ENCODE measurements at regions not wholly inside any gene's neighbourhood (a gene's known extent, or its start where the extent isn't known, plus 50 kb on each side); places are given as distances from the start of the nearest gene placed in this dataset.
"Not testable (repeated sequence)": the region's sequence is repeated elsewhere in the genome, so short reads cannot be mapped to it uniquely, and the experiment has no call there.

DNA sequence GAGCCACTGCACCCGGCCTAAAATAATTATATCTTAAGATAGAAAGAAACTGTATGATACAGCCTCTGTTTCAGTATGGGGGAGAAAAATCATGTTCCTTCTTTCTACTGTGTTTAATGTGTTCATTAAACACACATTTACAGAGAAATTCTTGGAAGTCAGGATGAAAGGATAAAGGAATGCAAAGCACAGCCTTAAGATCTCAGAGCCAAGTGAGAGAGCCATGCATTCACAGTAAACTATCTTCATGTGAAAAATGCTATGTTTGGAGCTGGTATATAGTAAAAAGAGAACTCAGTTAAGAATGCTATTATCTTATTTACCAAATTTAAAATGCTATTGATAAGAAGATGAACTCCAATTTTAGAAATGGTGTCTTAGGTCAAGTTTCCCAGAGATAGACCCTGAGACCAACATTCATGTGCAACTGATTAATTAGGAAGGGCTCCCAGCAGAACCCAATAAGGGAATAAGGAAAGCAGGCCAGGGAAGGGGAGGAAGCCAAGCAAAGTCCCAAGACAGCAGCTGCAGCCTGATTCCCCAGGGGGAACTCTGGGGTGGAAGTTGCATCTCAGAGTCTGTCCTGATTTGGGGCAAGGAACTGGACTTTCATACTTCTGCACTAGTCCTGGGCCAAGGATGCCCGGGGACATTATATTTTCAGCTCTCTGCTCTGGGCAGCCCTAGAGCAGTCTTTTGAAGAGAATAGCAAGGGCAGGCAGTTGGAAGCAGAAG lies 130.0 kb upstream of the ZNF648 start:
- no peak for DNase-seq

- no peak for DNase-seq
These were observed 128.1 kb upstream of the ZNF648 start for GRCh38 chr1:182189535-182190066.

DNA sequence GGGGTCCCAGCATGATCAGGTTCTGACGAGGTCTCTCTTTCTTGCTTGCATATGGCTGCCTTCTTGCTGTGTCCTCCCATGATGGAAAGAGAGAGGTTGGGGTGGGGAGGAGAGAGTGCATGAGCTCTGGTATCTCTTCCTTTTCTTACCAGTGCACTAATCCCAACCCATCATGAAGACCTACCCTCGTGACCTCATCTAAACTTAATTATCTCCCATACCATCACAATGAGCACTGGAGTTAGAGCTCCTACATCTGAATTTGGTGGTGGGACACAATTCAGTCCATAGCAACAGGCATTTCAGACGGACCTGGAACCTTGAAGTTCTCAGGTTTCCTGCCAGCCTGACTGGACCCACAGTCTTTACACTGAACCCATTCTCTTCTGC lies 125.2 kb upstream of the ZNF648 start:
- no peak for DNase-seq

DNA sequence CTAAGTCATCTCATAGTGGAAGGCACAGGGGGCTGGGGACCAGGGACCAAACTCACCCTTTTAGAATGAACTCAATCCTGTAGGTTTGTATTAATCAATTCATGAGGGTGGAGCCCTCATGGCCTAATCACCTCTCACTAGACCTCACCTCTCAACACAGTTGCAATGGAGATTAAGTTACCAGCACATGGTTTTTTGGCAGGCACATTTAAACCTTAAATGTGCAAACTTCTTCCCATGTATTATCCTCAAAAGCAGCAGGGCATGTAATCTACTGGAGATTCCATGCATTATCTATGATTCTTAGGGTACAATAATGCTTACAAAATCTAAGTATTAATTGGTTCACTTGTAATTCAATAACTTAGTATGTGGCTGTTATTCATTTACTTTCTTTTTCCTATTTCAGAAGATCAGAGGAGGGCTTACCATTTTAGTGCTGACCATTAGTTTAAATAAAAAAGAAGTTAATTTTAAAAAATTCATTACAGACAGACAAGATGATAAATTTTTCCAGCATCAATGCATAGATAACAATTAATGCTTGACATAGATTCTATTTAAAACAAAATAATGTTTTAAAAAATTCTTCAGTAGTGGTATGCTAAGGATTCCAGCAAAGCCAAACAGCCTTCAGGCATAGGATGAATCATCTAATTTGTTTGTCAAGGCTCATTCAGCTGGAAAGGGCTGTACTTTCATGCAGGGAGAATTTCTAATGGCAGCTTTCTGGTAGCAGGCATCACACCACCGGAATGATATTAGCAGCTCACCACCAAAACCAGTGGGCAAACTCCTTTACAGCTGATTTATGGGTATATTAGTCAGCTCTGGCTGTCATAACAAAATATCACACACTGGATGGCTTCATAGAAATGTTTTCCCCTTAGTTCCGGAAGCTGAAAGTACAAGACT lies 124.6 kb upstream of the ZNF648 start:
- peak; percentile 65 for DNase-seq

- no peak for DNase-seq
These were observed 123.6 kb upstream of the ZNF648 start for GRCh38 chr1:182185136-182185535.

DNA sequence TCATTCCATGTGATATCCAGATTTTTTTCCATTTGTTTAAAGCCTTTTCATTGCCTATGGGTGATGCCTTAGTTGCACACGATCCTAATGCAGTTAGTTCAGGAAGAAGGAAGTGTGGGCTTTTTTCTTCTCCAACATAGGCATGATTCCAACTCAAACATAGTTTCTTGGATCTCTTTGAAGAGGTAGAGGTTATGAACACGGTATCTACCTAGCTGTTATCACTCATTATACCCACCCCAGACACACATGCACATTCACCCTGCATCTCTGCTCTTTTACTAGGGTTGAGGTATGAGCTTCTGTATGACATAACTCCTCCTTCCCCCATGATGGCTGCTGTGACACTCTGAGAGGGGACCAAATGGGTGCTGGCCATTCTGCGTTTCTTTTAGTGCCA lies 122.1 kb upstream of the ZNF648 start:
- DNase-seq, result no peak

GRCh38 chr1:182182311-182182710 lies 120.8 kb upstream of the ZNF648 start:
- DNase-seq, result no peak

- no peak for DNase-seq
These were observed 119.7 kb upstream of the ZNF648 start for GRCh38 chr1:182181167-182181572.

DNA sequence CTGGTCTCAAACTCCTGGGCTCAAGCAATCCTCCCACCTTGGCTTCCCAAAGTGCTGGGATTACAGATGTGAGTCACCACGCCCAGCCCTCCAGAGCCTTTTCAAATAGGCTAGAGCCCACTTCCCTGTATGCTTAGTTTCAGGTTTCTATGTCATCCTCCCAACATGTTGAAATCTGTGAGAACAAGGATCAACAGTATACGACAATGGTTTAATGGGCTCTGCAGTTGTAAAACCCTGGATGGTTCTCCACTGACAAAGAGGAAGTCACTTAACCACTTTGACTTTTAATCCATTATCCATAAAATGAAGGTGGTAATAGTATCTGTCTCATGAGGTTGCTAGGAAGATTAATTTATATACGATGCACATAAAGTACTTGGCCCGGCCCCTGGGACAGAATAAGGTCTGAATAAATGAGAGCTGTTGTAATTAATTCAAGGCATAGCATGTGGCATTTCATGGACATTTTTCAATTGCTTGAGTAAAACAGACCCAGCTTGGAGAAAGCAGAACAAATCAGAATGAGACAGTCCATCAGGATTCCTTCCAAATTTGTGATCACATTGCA lies 113.9 kb upstream of the ZNF648 start:
- no peak for DNase-seq

GRCh38 chr1:182174513-182174855 lies 113.0 kb upstream of the ZNF648 start:
- no peak for DNase-seq

DNA sequence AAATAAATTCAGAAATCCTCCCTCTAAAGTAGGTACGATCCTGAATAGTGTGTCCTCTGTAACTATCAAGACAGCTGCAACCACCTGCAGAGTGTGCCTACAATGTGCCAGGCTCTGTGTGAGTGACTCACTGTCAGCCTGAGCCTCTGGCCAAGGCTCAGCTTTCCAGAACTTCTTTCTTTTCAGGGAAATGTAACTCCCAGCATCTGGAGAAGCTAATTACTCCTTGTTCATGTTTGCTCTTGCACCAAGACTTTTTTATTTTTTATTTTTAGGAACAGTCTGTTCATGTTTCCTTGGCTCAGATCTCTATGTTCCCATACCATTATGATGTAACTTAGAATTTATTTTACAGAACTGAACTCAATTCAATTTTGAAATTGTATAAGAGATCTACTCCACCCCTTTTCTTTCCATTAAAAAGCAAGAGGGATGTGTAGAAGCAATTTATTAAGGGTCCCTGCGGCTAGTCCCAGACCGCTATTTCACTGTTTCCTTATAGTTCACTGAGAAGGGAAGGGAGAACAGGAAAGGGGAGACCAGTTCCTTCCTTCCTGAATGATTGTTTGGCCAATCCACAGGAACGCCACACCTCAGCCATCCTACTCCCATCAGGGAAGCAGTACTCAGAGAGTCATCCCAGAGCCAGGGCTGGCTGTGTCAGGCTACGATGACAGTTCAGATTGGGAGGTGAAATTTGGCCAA lies 112.4 kb upstream of the ZNF648 start:
- no peak for DNase-seq

DNA sequence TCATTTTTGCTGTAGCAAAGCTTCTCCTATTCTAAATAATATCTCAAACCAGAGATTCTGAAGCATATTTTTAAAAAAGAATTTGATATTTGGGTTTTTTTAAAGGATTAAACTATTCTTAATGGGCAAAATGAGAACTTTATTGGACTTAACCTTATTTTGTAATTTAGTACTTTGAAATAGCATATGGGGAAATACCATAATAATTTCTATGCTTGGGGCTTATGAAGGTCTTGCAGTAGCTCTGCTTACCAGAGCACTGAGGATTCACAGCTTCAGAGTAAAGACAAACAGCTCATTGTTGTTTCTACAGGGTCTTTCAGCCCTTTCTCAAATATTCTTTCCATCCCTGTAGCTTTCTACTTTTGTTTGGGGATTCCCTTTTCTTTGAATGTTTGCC lies 111.2 kb upstream of the ZNF648 start:
- DNase-seq, result no peak

- no peak for DNase-seq
These were observed 109.5 kb upstream of the ZNF648 start for GRCh38 chr1:182170891-182171461.

DNA sequence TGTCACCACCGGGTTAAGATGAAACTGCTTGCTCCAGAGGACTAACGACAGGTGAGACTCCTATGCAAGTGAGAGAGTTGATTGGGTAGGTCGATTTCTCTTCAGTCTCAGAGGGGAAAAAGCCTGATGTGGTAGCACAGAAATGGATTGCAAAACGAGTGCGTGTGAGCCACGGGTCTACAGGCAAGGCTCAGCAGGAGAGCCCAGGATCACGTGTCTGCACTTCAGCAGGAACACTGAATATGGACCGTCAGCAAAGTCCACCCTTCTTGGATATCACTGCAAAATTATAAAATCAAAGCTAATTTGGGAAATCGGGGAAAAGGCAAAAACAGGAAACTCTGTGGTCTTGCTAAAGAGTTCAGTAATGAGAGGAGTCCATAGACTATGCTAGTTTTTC lies 107.7 kb upstream of the ZNF648 start:
- no peak for DNase-seq

DNA sequence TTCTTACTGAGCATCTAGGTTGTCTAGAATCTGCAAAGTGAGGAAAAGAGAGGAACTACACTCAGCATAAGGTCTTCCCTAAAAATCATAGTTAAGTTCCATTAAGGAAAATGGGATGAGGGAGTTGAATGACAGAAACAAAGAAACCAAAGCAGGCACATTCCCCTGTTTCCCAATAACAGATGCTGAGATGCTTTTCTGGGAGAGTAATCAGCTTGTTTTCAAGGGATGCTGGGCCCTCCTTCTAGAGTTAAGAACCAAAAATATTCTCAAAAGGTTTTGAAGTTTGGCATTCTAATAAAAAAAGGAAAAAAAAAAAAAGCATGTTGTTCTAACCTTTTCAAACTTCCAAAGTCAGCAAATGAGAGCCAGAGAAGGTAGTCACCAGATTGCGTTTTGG lies 105.2 kb upstream of the ZNF648 start:
- DNase-seq, result no peak

DNA sequence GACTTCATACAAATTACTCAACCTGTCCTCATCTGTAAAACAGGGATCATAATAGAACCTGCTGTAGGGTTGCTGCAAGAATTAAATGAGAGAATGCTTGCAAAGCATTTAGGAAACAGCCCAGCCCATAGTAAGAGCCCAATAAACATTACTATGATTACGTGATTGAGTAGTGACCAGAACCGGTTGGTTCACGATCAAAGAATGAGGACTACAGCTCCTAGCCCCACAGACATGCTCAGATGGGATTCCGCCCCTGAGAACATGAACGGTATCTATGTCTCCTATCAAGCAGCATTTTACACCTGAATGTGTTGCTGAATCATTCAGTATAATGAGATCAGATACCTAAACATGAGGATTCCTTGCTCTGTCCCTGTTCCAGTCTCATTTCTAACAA lies 104.8 kb upstream of the ZNF648 start:
- DNase-seq, result no peak

- no peak for DNase-seq
These were observed 102.8 kb upstream of the ZNF648 start for GRCh38 chr1:182164273-182164672.

GRCh38 chr1:182163821-182164223 lies 102.3 kb upstream of the ZNF648 start:
- DNase-seq, result no peak

- no peak for DNase-seq
These were observed 97.9 kb upstream of the ZNF648 start for GRCh38 chr1:182159443-182159842.

DNA sequence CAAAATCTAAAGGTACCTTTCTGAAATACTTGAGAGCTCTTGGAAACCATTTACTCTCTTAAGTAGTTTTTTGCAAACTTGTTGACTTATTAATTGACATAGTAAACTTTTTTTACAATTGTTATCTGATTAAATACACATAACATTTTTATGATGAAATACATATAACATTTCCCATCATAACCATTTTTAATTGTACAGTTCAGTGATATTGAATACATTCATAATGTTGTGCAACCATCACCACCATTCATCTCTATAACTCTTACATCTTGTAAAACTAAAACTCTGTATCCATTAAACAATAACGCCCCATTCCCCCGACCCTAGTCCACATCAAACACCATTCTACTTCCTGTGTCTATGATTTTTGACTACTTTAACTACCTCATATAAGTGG lies 95.7 kb upstream of the ZNF648 start:
- DNase-seq, result no peak

GRCh38 chr1:182154425-182154824 lies 92.9 kb upstream of the ZNF648 start:
- DNase-seq, result not testable (repeated sequence)

DNA sequence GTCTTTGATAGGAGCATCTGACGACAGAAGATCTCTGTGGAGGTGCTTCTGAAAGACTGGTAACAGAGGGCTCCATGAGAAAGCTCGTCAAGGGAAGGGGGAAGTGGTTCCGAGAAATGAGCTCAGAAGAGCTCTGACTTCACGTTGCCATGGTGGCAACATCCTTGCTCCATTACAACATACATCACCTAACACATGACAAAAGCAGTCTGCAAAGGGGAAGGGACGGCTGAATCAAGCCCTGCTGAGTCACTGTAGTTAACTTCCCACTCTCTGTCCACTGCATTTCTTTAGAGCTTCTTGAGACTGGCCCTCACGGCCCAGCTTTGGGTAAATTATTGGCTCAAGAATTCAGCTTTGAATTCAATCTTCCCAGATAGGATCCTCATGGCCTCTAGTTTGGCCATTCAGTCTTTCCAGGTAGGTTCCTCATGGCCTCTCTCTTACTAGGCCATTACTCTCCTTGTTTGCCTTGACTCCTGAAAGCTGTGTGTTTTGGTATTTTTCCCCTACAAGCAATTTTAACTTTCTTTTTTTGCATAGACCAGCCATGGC lies 88.0 kb upstream of the ZNF648 start:
- DNase-seq, result no peak
